LNCAP (cell line): ENCODE measurements at regions not wholly inside any gene's neighbourhood (a gene's known extent, or its start where the extent isn't known, plus 50 kb on each side); places are given as distances from the start of the nearest gene placed in this dataset.

Source experiments
- TF ChIP-seq, protein P1 (sequence below): fragments of 450-650 bp; IDR thresholded peaks from 2 replicates; pipeline ENCODE4 v1.5.1; 2017; ENCODE audit warnings: mild to moderate bottlenecking

- TF ChIP-seq, protein P1, sequence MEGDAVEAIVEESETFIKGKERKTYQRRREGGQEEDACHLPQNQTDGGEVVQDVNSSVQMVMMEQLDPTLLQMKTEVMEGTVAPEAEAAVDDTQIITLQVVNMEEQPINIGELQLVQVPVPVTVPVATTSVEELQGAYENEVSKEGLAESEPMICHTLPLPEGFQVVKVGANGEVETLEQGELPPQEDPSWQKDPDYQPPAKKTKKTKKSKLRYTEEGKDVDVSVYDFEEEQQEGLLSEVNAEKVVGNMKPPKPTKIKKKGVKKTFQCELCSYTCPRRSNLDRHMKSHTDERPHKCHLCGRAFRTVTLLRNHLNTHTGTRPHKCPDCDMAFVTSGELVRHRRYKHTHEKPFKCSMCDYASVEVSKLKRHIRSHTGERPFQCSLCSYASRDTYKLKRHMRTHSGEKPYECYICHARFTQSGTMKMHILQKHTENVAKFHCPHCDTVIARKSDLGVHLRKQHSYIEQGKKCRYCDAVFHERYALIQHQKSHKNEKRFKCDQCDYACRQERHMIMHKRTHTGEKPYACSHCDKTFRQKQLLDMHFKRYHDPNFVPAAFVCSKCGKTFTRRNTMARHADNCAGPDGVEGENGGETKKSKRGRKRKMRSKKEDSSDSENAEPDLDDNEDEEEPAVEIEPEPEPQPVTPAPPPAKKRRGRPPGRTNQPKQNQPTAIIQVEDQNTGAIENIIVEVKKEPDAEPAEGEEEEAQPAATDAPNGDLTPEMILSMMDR = no peak
Observed at GRCh38 chr4:54855191-54855854, 197.6 kb downstream of the KIT start.

- TF ChIP-seq, protein P1 = no peak
Observed at GRCh38 chr4:54852602-54853001, 194.8 kb downstream of the KIT start.

DNA sequence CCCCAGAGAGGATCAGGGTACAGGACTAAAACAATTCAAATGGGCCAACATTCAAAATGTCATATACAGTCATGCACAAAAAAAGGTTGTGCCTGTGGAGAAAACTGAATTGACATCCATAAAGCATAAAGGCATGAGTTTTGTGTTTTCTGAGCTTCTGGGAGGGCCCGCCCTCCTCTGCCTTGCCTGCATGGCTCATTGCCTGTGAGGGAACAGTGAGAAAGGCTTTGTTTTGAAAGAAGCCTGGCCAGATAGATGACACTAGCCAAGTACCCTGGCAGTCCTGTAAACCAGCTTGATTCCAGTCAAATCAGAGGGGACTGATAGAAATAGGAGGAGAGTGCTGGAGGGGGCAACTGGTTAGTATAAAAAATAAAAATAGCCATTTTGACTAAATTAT is 194.3 kb downstream of the KIT start:
- TF ChIP-seq, protein P1 = no peak

GRCh38 chr4:54844911-54845310 is 187.2 kb downstream of the KIT start:
- TF ChIP-seq, protein P1 = no peak

DNA sequence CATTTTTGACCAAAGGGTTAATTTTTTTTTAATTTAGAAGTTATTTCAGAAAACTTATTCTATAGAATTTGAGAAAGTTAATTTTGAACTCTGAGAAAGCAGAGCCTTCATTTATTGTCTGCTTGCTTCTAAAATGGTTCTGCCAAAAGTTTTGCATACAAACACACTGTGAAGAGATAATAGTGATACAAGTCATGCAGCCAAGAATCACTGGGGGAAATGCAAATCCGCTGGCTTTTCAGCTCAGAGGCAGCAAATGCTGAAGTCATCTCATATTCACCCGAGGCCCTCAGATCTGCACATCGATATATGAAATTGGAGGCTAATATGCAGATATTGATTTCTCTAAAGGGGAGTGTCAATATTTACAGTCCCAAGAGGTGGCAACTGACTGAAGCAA is 186.2 kb downstream of the KIT start:
- TF ChIP-seq, protein P1 = no peak

DNA sequence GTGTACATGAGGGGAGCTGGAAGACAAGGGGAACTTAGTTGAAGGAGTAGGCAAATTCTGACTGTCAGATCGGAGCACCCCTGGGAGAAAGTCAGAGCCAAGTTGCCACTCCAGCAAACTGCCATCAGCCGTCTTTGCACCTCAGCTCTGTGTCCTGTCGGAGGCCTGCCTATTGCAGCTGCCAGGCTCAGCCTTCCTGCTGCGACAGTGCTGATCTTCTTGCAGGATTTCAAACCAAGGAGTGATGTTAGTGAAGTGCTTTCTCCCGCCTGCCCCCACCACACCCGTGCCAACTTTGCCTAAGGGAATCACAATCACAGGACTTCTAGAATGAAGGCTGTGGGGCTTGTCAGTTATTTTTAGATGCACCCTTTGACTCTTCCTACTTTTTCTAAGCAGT is 185.3 kb downstream of the KIT start:
- TF ChIP-seq, protein P1 = no peak

DNA sequence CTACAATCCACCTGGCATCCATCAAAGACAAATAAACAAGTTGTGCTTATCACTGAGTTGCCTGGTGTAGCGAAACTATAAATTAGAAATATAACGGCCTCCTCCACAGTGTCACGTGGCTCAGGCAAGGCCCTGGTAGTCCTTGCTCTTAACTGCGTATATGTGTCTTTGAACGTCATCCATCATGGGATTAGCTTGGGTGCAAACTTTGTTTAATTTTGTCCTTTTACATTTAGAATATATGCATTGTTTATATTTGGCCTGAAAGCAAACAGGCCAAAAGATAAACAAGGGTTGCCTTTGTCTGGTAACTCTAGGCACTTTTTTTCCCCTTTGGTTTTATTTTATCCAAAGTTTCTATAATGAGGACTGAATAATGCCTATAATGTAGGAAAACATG is 184.9 kb downstream of the KIT start:
- TF ChIP-seq, protein P1 = no peak

DNA sequence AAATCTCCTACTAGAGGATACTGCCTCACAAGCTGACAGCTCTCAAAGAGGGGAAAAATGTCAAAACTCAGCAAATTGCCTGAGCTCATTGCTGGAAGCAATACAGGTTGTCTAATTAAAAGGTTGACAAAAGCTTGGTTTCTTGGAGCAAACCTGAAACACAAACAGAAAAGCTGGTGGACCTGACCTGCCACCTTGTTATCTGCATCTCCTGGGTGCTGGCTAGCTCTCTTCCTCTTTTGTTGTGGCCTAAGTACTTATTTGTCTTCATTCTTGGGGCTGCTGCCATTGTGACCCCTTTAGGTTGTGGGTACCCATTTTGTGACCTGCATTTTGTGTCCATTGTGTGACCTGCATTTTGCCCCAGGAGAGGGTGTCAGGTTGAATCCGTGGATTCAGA is 184.5 kb downstream of the KIT start:
- TF ChIP-seq, protein P1 = no peak
